ENCODE measurements at regions not wholly inside any gene's neighbourhood (a gene's known extent, or its start where the extent isn't known, plus 50 kb on each side); places are given as distances from the start of the nearest gene placed in this dataset.

DNA sequence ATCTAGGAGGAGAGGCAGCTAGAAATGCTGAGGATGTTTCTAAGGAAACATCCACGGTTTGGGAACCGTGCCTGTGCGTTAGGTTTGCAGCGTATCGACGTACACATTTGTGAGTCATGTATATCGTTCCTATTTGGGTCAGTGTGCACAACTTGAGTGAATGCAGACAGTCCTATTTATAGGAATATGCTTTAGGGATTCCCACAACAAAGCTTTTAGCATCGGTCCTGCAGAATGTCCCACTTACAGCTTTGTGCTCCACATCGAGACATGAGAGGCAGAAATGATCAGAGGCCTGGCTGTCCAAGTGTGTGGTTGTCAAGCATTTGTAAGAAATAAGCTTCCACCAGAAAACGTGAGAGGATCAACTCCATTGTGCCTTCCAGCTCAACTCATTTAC, 1282.7 kb upstream of the WWC1 start:
- Histone ChIP-seq H4K20me1 (ENCODE audit: insufficient read depth, poor library complexity, severe bottlenecking) (no peaks in the 10 kb centered on the region), H3K36me3 (replicated peaks; ENCODE audit: insufficient read depth, low read depth) (no peaks in the 10 kb centered on the region), H3K79me2 (no peaks in the 10 kb centered on the region), H3K4me2 (no peak overlapping the region), H3K4me1 (ENCODE audit: insufficient read depth) (no peaks in the 10 kb centered on the region), H3K9me2 (replicated peaks; ENCODE audit: insufficient read depth) (no peaks in the 10 kb centered on the region), H3K27me3 (no peaks in the 10 kb centered on the region), H3K4me3 (no peak overlapping the region), H2AFZ (no peak overlapping the region), H3K27ac (no peak overlapping the region), H3K9me3 (ENCODE audit: low read depth) (no peaks in the 10 kb centered on the region)
- no peak for DNase-seq (ENCODE audit: low spot score)
- WGBS (ENCODE audit: low lambda C conversion rate, missing lambda C conversion rate): 59% methylated on average over 10 of the region's 10 CpGs
- no peak for TF ChIP-seq EZH2 (IDR thresholded peaks at IDR 0.05; ENCODE audit: borderline replicate concordance)
- TF ChIP-seq CTCF (IDR thresholded peaks at IDR 0.05; ENCODE audit: poor library complexity): no peak
- no peak for TF ChIP-seq EZH2phosphoT487 (IDR thresholded peaks at IDR 0.05; ENCODE audit: low read depth, severe bottlenecking, unreplicated experiment)

DNA sequence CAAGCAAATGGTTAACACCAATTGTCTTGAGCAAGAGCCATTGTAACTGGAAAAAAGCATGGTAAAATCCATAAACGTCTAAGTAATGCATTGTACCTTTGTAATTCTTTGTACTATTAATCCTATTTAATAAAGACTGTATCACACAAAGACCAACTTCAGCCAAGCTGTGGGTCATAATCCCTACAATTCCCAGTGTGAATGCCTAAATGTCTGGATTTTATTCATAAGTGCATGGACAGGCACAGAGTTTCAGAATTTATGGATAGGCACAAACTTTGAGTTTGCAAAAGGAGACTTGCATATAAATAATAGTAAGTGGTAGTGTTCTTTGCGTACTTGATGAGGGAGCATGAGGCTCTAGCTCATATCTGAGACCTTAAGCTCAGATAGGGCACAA, 1280.2 kb upstream of the WWC1 start:
- no peaks in the 10 kb centered on the region for H3K9me2 ChIP-seq (replicated peaks; ENCODE audit: insufficient read depth)
- H3K4me1 ChIP-seq (ENCODE audit: insufficient read depth): peaks cover 4% of the 10 kb centered on the region
- no peaks in the 10 kb centered on the region for H3K79me2 ChIP-seq
- no peaks in the 10 kb centered on the region for H3K36me3 ChIP-seq (replicated peaks; ENCODE audit: insufficient read depth, low read depth)
- no peaks in the 10 kb centered on the region for H3K9me3 ChIP-seq (ENCODE audit: low read depth)
- 83% methylated on average over 2 of the region's 2 CpGs for WGBS (ENCODE audit: low lambda C conversion rate, missing lambda C conversion rate)
- no peak for TF ChIP-seq CTCF (IDR thresholded peaks at IDR 0.05; ENCODE audit: poor library complexity)
- no peak for TF ChIP-seq EZH2phosphoT487 (IDR thresholded peaks at IDR 0.05; ENCODE audit: low read depth, severe bottlenecking, unreplicated experiment)
- no peak for TF ChIP-seq EZH2 (IDR thresholded peaks at IDR 0.05; ENCODE audit: borderline replicate concordance)
- no peak overlapping the region for H3K4me3 ChIP-seq
- H3K27me3 ChIP-seq: no peaks in the 10 kb centered on the region
- H3K27ac ChIP-seq: no peak overlapping the region
- no peak overlapping the region for H3K4me2 ChIP-seq
- DNase-seq (ENCODE audit: low spot score): no peak
- H2AFZ ChIP-seq: no peak overlapping the region
- no peaks in the 10 kb centered on the region for H4K20me1 ChIP-seq (ENCODE audit: insufficient read depth, poor library complexity, severe bottlenecking)

DNA sequence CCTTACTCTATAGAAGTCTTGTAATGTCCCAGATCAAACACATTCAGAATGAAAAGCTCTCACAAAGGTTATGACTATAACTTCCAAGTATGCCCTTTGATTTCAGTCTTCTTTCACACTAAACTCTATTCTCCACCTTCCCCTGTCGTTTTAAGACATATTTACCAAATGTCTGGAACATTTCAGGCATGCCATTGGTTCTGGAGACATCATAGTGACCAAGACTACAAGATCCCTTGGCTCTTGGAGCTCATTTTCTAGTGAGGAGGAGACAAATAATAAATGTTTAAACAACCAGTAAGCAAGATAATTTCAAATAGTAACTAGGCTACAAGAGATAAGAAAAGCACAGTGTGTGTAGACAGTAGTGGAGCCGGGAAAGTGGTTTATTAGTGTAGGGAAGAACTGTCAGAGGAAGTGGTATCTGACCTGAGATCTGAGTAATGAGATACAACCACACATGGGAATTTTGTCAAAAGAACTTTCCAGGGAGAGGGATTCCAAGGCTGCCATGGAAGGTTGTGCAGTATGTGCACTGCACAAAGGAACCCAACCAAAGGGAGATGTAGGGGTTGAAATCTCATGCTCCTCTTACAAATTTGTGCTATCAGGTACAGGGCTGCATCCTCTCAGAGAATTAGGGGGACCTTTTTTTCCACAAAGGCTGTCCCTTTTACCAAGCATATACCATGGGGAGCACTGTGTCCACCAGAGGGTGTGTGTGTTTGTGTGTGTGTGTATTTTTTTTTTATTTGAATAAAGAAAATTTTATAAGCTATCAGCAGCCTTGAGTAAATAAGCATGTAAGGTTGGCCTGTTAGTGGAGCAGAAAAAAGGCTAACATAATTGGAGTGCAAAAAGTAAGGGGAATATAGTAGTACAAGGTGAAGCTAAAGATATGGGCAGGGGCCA, 1279.1 kb upstream of the WWC1 start:
- no peak for DNase-seq (ENCODE audit: low spot score)
- Histone ChIP-seq H2AFZ (no peak overlapping the region), H3K4me2 (no peak overlapping the region), H3K36me3 (replicated peaks; ENCODE audit: insufficient read depth, low read depth) (no peaks in the 10 kb centered on the region), H3K79me2 (no peaks in the 10 kb centered on the region), H3K4me1 (ENCODE audit: insufficient read depth) (peaks cover 4% of the 10 kb centered on the region), H4K20me1 (ENCODE audit: insufficient read depth, poor library complexity, severe bottlenecking) (no peaks in the 10 kb centered on the region), H3K4me3 (no peak overlapping the region), H3K27ac (no peak overlapping the region), H3K27me3 (no peaks in the 10 kb centered on the region), H3K9me3 (ENCODE audit: low read depth) (no peaks in the 10 kb centered on the region), H3K9me2 (replicated peaks; ENCODE audit: insufficient read depth) (no peaks in the 10 kb centered on the region)
- 27% methylated on average over 2 of the region's 2 CpGs for WGBS (ENCODE audit: low lambda C conversion rate, missing lambda C conversion rate)
- no peak for TF ChIP-seq EZH2 (IDR thresholded peaks at IDR 0.05; ENCODE audit: borderline replicate concordance)
- no peak for TF ChIP-seq EZH2phosphoT487 (IDR thresholded peaks at IDR 0.05; ENCODE audit: low read depth, severe bottlenecking, unreplicated experiment)
- TF ChIP-seq CTCF (IDR thresholded peaks at IDR 0.05; ENCODE audit: poor library complexity): no peak

Measured in hepatocyte (in vitro differentiated cells).